BLaER1 (cell line): ENCODE measurements at regions not wholly inside any gene's neighbourhood (a gene's known extent, or its start where the extent isn't known, plus 50 kb on each side); places are given as distances from the start of the nearest gene placed in this dataset.
A peak's percentile ranks its signal among the peaks of the same experiment; 100 is the strongest.

ENCODE experiments used
- H3K27ac ChIP-seq: shearing (Covaris generic); formaldehyde crosslinking; 2 replicates; pipeline ENCODE4 v1.8.1; 2022
- H3K27me3 ChIP-seq: shearing (Covaris generic); formaldehyde crosslinking; 2 replicates; pipeline ENCODE4 v1.8.1; 2022
- H3K36me3 ChIP-seq: shearing (Covaris generic); formaldehyde crosslinking; 2 replicates; pipeline ENCODE4 v1.8.1; 2022
- H3K4me1 ChIP-seq: shearing (Covaris generic); formaldehyde crosslinking; 2 replicates; pipeline ENCODE4 v1.8.1; 2022
- H3K4me2 ChIP-seq: shearing (Covaris generic); formaldehyde crosslinking; 2 replicates; pipeline ENCODE4 v1.8.1; 2022
- H3K4me3 ChIP-seq: shearing (Covaris generic); formaldehyde crosslinking; 2 replicates; pipeline ENCODE4 v1.8.1; 2022
- H3K9ac ChIP-seq: shearing (Covaris generic); formaldehyde crosslinking; 2 replicates; pipeline ENCODE4 v1.8.1; 2022
- H3K9me3 ChIP-seq: shearing (Covaris generic); formaldehyde crosslinking; 2 replicates; pipeline ENCODE4 v1.8.1; 2022
- H4K20me1 ChIP-seq: shearing (Covaris generic); formaldehyde crosslinking; 2 replicates; pipeline ENCODE4 v1.8.1; 2022
- Cebpa-rat ChIP-seq: shearing (Covaris generic); IDR thresholded peaks from 2 replicates; pipeline ENCODE4 v1.8.1; 2022

GRCh38 chr20:1793821-1794220, 101.4 kb upstream of the SIRPA start:
- no peak for TF ChIP-seq Cebpa-rat
- Histone ChIP-seq H3K9ac (no peak overlapping the region), H3K36me3 (no peaks in the 10 kb centered on the region), H3K4me2 (no peak overlapping the region), H3K9me3 (peaks cover 3% of the 10 kb centered on the region; the same call in 1 of the 2 replicates), H3K4me3 (no peak overlapping the region), H4K20me1 (no peaks in the 10 kb centered on the region), H3K27ac (no peak overlapping the region), H3K27me3 (no peaks in the 10 kb centered on the region), H3K4me1 (no peaks in the 10 kb centered on the region)

- no peak overlapping the region for H3K4me2 ChIP-seq
- H3K9ac ChIP-seq: no peak overlapping the region
- H3K4me3 ChIP-seq: no peak overlapping the region
- H3K27me3 ChIP-seq: no peaks in the 10 kb centered on the region
- no peaks in the 10 kb centered on the region for H3K36me3 ChIP-seq
- no peak overlapping the region for H3K27ac ChIP-seq
- peaks cover 3% of the 10 kb centered on the region; the same call in 1 of the 2 replicates for H3K9me3 ChIP-seq
- no peaks in the 10 kb centered on the region for H3K4me1 ChIP-seq
- H4K20me1 ChIP-seq: no peaks in the 10 kb centered on the region
- no peak for TF ChIP-seq Cebpa-rat
Observed at GRCh38 chr20:1792274-1792673, 102.9 kb upstream of the SIRPA start.

- H4K20me1 ChIP-seq: no peaks in the 10 kb centered on the region
- H3K9ac ChIP-seq: no peak overlapping the region
- no peaks in the 10 kb centered on the region for H3K36me3 ChIP-seq
- H3K9me3 ChIP-seq: peaks cover 3% of the 10 kb centered on the region; the same call in 1 of the 2 replicates
- H3K4me3 ChIP-seq: no peak overlapping the region
- no peak overlapping the region for H3K4me2 ChIP-seq
- no peak for TF ChIP-seq Cebpa-rat
- H3K27me3 ChIP-seq: no peaks in the 10 kb centered on the region
- H3K27ac ChIP-seq: no peak overlapping the region
- H3K4me1 ChIP-seq: peaks cover 5% of the 10 kb centered on the region; the same call in 1 of the 2 replicates
Observed at GRCh38 chr20:1790386-1790785, 104.8 kb upstream of the SIRPA start.

GRCh38 chr20:1788044-1788443, 107.2 kb upstream of the SIRPA start:
- peaks cover 3% of the 10 kb centered on the region; the same call in 1 of the 2 replicates for H3K9me3 ChIP-seq
- no peak overlapping the region for H3K9ac ChIP-seq
- no peaks in the 10 kb centered on the region for H4K20me1 ChIP-seq
- H3K27me3 ChIP-seq: no peaks in the 10 kb centered on the region
- H3K4me2 ChIP-seq: no peak overlapping the region
- no peak overlapping the region for H3K27ac ChIP-seq
- no peak overlapping the region for H3K4me3 ChIP-seq
- H3K4me1 ChIP-seq: peaks cover 5% of the 10 kb centered on the region; the same call in 1 of the 2 replicates
- no peaks in the 10 kb centered on the region for H3K36me3 ChIP-seq
- TF ChIP-seq Cebpa-rat: no peak

- H3K9ac ChIP-seq: no peak overlapping the region
- no peak overlapping the region for H3K27ac ChIP-seq
- TF ChIP-seq Cebpa-rat: no peak
- peaks cover 5% of the 10 kb centered on the region; the same call in 1 of the 2 replicates for H3K4me1 ChIP-seq
- H3K36me3 ChIP-seq: no peaks in the 10 kb centered on the region
- no peak overlapping the region for H3K4me2 ChIP-seq
- H3K9me3 ChIP-seq: no peaks in the 10 kb centered on the region
- no peaks in the 10 kb centered on the region for H4K20me1 ChIP-seq
- H3K4me3 ChIP-seq: no peak overlapping the region
- no peaks in the 10 kb centered on the region for H3K27me3 ChIP-seq
Observed at GRCh38 chr20:1786486-1786885, 108.7 kb upstream of the SIRPA start.

GRCh38 chr20:1784586-1784985, 110.6 kb upstream of the SIRPA start:
- peaks cover 5% of the 10 kb centered on the region; the same call in 1 of the 2 replicates for H3K4me1 ChIP-seq
- H3K9ac ChIP-seq: no peak overlapping the region
- H3K4me2 ChIP-seq: no peak overlapping the region
- H3K4me3 ChIP-seq: no peak overlapping the region
- no peaks in the 10 kb centered on the region for H3K9me3 ChIP-seq
- H3K27me3 ChIP-seq: no peaks in the 10 kb centered on the region
- no peaks in the 10 kb centered on the region for H3K36me3 ChIP-seq
- TF ChIP-seq Cebpa-rat: no peak
- no peak overlapping the region for H3K27ac ChIP-seq
- no peaks in the 10 kb centered on the region for H4K20me1 ChIP-seq

GRCh38 chr20:1783245-1783644, 112.0 kb upstream of the SIRPA start:
- Histone ChIP-seq H3K9ac (no peak overlapping the region), H4K20me1 (no peaks in the 10 kb centered on the region), H3K9me3 (no peaks in the 10 kb centered on the region), H3K4me3 (no peak overlapping the region), H3K4me1 (peaks cover 5% of the 10 kb centered on the region; the same call in 1 of the 2 replicates), H3K4me2 (no peak overlapping the region), H3K27ac (no peak overlapping the region), H3K36me3 (no peaks in the 10 kb centered on the region), H3K27me3 (no peaks in the 10 kb centered on the region)
- no peak for TF ChIP-seq Cebpa-rat

GRCh38 chr20:1782181-1782580, 113.0 kb upstream of the SIRPA start:
- Histone ChIP-seq H3K27ac (no peak overlapping the region), H3K4me3 (no peak overlapping the region), H4K20me1 (no peaks in the 10 kb centered on the region), H3K9me3 (no peaks in the 10 kb centered on the region), H3K9ac (no peak overlapping the region), H3K27me3 (no peaks in the 10 kb centered on the region), H3K4me2 (no peak overlapping the region), H3K36me3 (no peaks in the 10 kb centered on the region), H3K4me1 (peaks cover 5% of the 10 kb centered on the region; the same call in 1 of the 2 replicates)
- TF ChIP-seq Cebpa-rat: no peak

GRCh38 chr20:1779567-1779966, 115.6 kb upstream of the SIRPA start:
- TF ChIP-seq Cebpa-rat: no peak
- H3K4me3 ChIP-seq: no peak overlapping the region
- no peaks in the 10 kb centered on the region for H3K36me3 ChIP-seq
- no peak overlapping the region for H3K27ac ChIP-seq
- H4K20me1 ChIP-seq: no peaks in the 10 kb centered on the region
- no peaks in the 10 kb centered on the region for H3K9me3 ChIP-seq
- H3K9ac ChIP-seq: no peak overlapping the region
- H3K27me3 ChIP-seq: no peaks in the 10 kb centered on the region
- no peak overlapping the region for H3K4me2 ChIP-seq
- H3K4me1 ChIP-seq: peaks cover 9% of the 10 kb centered on the region

GRCh38 chr20:1778338-1778737, 116.9 kb upstream of the SIRPA start:
- Histone ChIP-seq H4K20me1 (no peaks in the 10 kb centered on the region), H3K27ac (no peak overlapping the region), H3K36me3 (no peaks in the 10 kb centered on the region), H3K9me3 (no peaks in the 10 kb centered on the region), H3K4me1 (peaks cover 9% of the 10 kb centered on the region), H3K9ac (no peak overlapping the region), H3K4me3 (no peak overlapping the region), H3K4me2 (no peak overlapping the region), H3K27me3 (no peaks in the 10 kb centered on the region)
- TF ChIP-seq Cebpa-rat: no peak

GRCh38 chr20:1777476-1777820, 117.8 kb upstream of the SIRPA start:
- H3K4me1 ChIP-seq: peaks cover 9% of the 10 kb centered on the region
- H3K4me3 ChIP-seq: peak overlapping the region; percentile 76; the same call in 1 of the 2 replicates
- H3K9ac ChIP-seq: no peak overlapping the region
- no peak for TF ChIP-seq Cebpa-rat
- no peaks in the 10 kb centered on the region for H3K36me3 ChIP-seq
- no peaks in the 10 kb centered on the region for H3K27me3 ChIP-seq
- peak overlapping the region; percentile 85 for H3K4me2 ChIP-seq
- H4K20me1 ChIP-seq: no peaks in the 10 kb centered on the region
- no peak overlapping the region for H3K27ac ChIP-seq
- no peaks in the 10 kb centered on the region for H3K9me3 ChIP-seq
